GM12878 (cell line): ENCODE measurements at regions not wholly inside any gene's neighbourhood (a gene's known extent, or its start where the extent isn't known, plus 50 kb on each side); places are given as distances from the start of the nearest gene placed in this dataset.

ENCODE experiments used
- ATAC-seq: fragments of 200-7000 bp; cut with Tn5 transposase; 3 replicates; pipeline ENCODE4 v1.9.1; 2020; ENCODE audit warnings: mild to moderate bottlenecking, moderate library complexity
- BruUV-seq: library from RNA; stranded (reverse); fragments of 400-500 nt; replicated peaks from 2 replicates; lab custom pipeline; 2021; lab: Mats Ljungman, UMichigan
- CTCF ChIA-PET: fragments of 300-600 bp; sonication (Branson Sonifier 250); formaldehyde crosslinking; extraction: SDS; loops from one replicate; lab custom pipeline; 2021; ENCODE audit warnings: inconsistent platforms; lab: Yijun Ruan, JAX
- POLR2A ChIA-PET: fragments of 350-600 bp; formaldehyde crosslinking; extraction: SDS; loops from one replicate; lab custom pipeline; 2021; ENCODE audit warnings: inconsistent platforms; lab: Charles Lee
- RAD21 ChIA-PET: fragments of 300-600 bp; sonication (Branson Sonifier 250); formaldehyde crosslinking; loops from one replicate; lab custom pipeline; 2023; ENCODE audit warnings: antibody characterized with exemption; ENCODE audit not compliant: unreplicated experiment; lab: Charles Lee
- SMC1A ChIA-PET: fragments of 300-600 bp; sonication (Branson Sonifier 250); formaldehyde crosslinking; loops from one replicate; lab custom pipeline; 2023; ENCODE audit not compliant: unreplicated experiment, uncharacterized antibody; lab: Charles Lee
- DNase-seq: peaks from one replicate; pipeline ENCODE4 v3.0.0-alpha.2; 2011; ENCODE audit warnings: low read depth, low spot score
- FAIRE-seq: peaks from 3 replicates; lab custom pipeline; 2011; peaks lifted over from hg19 to GRCh38; lab: Jason Lieb, UNC
- H2AFZ ChIP-seq: 2 replicates; pipeline ENCODE4 v1.6.0; 2011; ENCODE audit warnings: low read depth, low read length, control low read depth; ENCODE audit not compliant: control insufficient read depth
- H3K27ac ChIP-seq: 2 replicates; pipeline ENCODE4 v1.5.1; 2011; ENCODE audit warnings: control low read depth; ENCODE audit not compliant: control insufficient read depth, insufficient read depth
- H3K27me3 ChIP-seq, 2 experiments: replicated peaks in 1 of 2; 2 replicates each; pipeline versions ENCODE4 v1.6.0 to v1.6.1; 2011; ENCODE audit warnings: low read length in 1 of 2; ENCODE audit not compliant: control insufficient read depth in 2 of 2, insufficient read depth in 2 of 2
- H3K36me3 ChIP-seq, 2 experiments: 2 replicates each; pipeline ENCODE4 v1.5.1; 2011; ENCODE audit warnings: low read length in 1 of 2; ENCODE audit not compliant: control insufficient read depth in 2 of 2, insufficient read depth in 2 of 2
- H3K4me1 ChIP-seq: 2 replicates; pipeline ENCODE4 v1.6.1; 2011; ENCODE audit warnings: mild to moderate bottlenecking, low read length, moderate library complexity, mixed read lengths; ENCODE audit not compliant: control insufficient read depth, insufficient read depth
- H3K4me2 ChIP-seq: 2 replicates; pipeline ENCODE4 v1.6.0; 2011; ENCODE audit warnings: control low read depth; ENCODE audit not compliant: control insufficient read depth, insufficient read depth
- H3K4me3 ChIP-seq: fragments of 200-600 bp; sonication (generic); 2 replicates; pipeline ENCODE4 v1.5.1; 2016
- H3K79me2 ChIP-seq: 2 replicates; pipeline ENCODE4 v1.6.0; 2011; ENCODE audit warnings: low read length; ENCODE audit not compliant: control insufficient read depth, insufficient read depth
- H3K9ac ChIP-seq: 2 replicates; pipeline ENCODE4 v1.8.0; 2011; ENCODE audit warnings: low read length, control low read depth, mixed read lengths; ENCODE audit not compliant: control insufficient read depth, insufficient read depth
- H3K9me3 ChIP-seq: replicated peaks from 3 replicates; pipeline ENCODE4 v1.5.1; 2011; ENCODE audit warnings: mild to moderate bottlenecking, low read length; ENCODE audit not compliant: control insufficient read depth, insufficient read depth
- H4K20me1 ChIP-seq: 2 replicates; pipeline ENCODE4 v1.6.0; 2011; ENCODE audit not compliant: control insufficient read depth, insufficient read depth
- CEBPB ChIP-seq, 2 experiments: fragments of 150-350 bp in 1 of 2; IDR thresholded peaks; 2 replicates each; pipeline ENCODE4 v1.6.1; 2012 to 2014; ENCODE audit warnings: low read depth in 2 of 2, low read length in 2 of 2, borderline replicate concordance in 1 of 2, inconsistent platforms in 1 of 2
- FOXK2 ChIP-seq: fragments of 450-650 bp; IDR thresholded peaks from 2 replicates; pipeline ENCODE4 v1.6.1; 2017; ENCODE audit warnings: mild to moderate bottlenecking, moderate library complexity
- KDM1A ChIP-seq: fragments of 200-600 bp; sonication (generic); IDR thresholded peaks from 2 replicates; pipeline ENCODE4 v1.6.1; 2016; ENCODE audit warnings: borderline replicate concordance
- NBN ChIP-seq: fragments of 450-650 bp; IDR thresholded peaks from 2 replicates; pipeline ENCODE4 v1.6.1; 2016
- PRDM15 ChIP-seq: fragments of 450-650 bp; formaldehyde crosslinking; IDR thresholded peaks from 2 replicates; pipeline ENCODE4 v1.4.0; 2020; ENCODE audit warnings: mild to moderate bottlenecking, moderate library complexity
- RBBP5 ChIP-seq: fragments of 200-600 bp; sonication (generic); conservative IDR thresholded peaks from 2 replicates; pipeline ENCODE4 v1.6.1; 2016
- RFX5 ChIP-seq: IDR thresholded peaks from 2 replicates; pipeline ENCODE4 v1.6.1; 2011; ENCODE audit warnings: low read depth, low read length, improper control_type of control experiment
- RUNX3 ChIP-seq: IDR thresholded peaks from 2 replicates; pipeline ENCODE4 v1.6.1; 2012; ENCODE audit warnings: low read length, inconsistent platforms
- TAF1 ChIP-seq: IDR thresholded peaks from 2 replicates; pipeline ENCODE4 v1.6.1; 2011; ENCODE audit warnings: mild to moderate bottlenecking, low read depth, low read length, borderline replicate concordance
- YY1 ChIP-seq: IDR thresholded peaks from 2 replicates; pipeline ENCODE4 v1.6.1; 2011; ENCODE audit warnings: low read depth, mild to moderate bottlenecking, low read length
- ZNF24 ChIP-seq: fragments of 450-650 bp; IDR thresholded peaks from 2 replicates; pipeline ENCODE4 v1.6.1; 2017; ENCODE audit warnings: antibody characterized with exemption, mild to moderate bottlenecking
- WGBS: methylation state at CpG from one replicate; pipeline ENCODE4 v1.1.6; 2016; ENCODE audit warnings: low lambda C conversion rate; ENCODE audit not compliant: insufficient replicate concordance, insufficient coverage; ENCODE audit errors: missing lambda C conversion rate; 5-methylcytosine and 5-hydroxymethylcytosine counted together
- in situ Hi-C: fragments of 300-500 bp; cut with MboI; formaldehyde crosslinking; loops from 9 replicates; pipeline ENCODE4 v1.14.3; 2018; ENCODE audit warnings: mixed read lengths
- intact Hi-C: fragments of 100-400 bp; cut with micrococcal nuclease; formaldehyde crosslinking; loops from one replicate; pipeline ENCODE4 v1.14.2; 2022; ENCODE audit not compliant: unreplicated experiment

DNA sequence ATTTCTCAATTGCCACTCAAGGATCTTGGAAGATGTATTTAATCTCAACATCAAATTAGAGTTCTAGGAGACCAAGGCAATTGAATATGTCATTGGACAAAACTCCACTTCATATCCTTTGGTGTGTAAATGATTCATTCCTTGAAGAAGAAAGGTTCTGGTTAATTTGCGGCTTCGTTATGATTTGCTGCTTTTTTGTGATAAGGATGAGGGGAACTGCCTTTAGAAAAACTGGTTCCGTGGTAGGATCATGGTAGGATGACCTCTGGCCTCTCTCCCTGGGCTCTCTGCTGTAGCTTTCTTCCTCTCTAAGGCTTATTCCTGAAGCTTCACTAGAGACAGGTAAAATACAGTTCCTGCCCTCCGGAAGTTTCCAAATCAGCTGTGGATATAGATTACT, 51.5 kb upstream of the ERRFI1 start:
- no peaks in the 10 kb centered on the region for H4K20me1 ChIP-seq
- H3K36me3 ChIP-seq = no peaks in the 10 kb centered on the region
- H3K4me3 ChIP-seq = no peak overlapping the region
- no peak for ATAC-seq
- no peak overlapping the region for H3K9ac ChIP-seq
- no peaks in the 10 kb centered on the region for H3K9me3 ChIP-seq
- intact Hi-C loops (no loop called here), in situ Hi-C loops (no loop called here)
- WGBS = 57% methylated on average over 4 of the region's 4 CpGs
- no peak for DNase-seq
- ChIA-PET POLR2A (interaction anchor here (1.0 kb wide), 1 partner anchor 23 kb away, joined by 5 read pairs; no protein-coding TSS in a partner anchor), CTCF (interaction anchor here (1.1 kb wide), 1 partner anchor 58 kb away, joined by 3 read pairs; no protein-coding TSS in a partner anchor)
- no peak overlapping the region for H3K4me2 ChIP-seq
- BruUV-seq = no TSS peak
- no peak for TF ChIP-seq KDM1A
- TF ChIP-seq RBBP5 = no peak
- no peak for TF ChIP-seq PRDM15 (CRISPR knock-in tag)
- no peak for TF ChIP-seq RUNX3
- no peak for TF ChIP-seq RFX5
- no peak for TF ChIP-seq TAF1
- TF ChIP-seq NBN = no peak
- TF ChIP-seq CEBPB (IDR thresholded peaks at IDR 0.05; ENCODE audit: borderline replicate concordance in 1 of 2, low read depth in 2 of 2, low read length in 2 of 2) = no peak
- no peak for TF ChIP-seq FOXK2
- TF ChIP-seq ZNF24 = no peak
- no peak for TF ChIP-seq YY1
- TF ChIP-seq, all 136 proteins: peak for 0
- H3K27ac ChIP-seq = no peak overlapping the region
- H3K4me1 ChIP-seq = no peaks in the 10 kb centered on the region
- H3K79me2 ChIP-seq = no peaks in the 10 kb centered on the region
- no peaks in the 10 kb centered on the region for H3K27me3 ChIP-seq
- ChIA-PET SMC1A (interaction anchor here (0.9 kb wide), 1 partner anchor 45 kb away, joined by 3 read pairs; no protein-coding TSS in a partner anchor), RAD21 (no interaction called here)
- H2AFZ ChIP-seq = no peak overlapping the region
- no peak for FAIRE-seq
